Tibial nerve (tissue), 4 donors: ENCODE measurements at regions not wholly inside any gene's neighbourhood (a gene's known extent, or its start where the extent isn't known, plus 50 kb on each side); places are given as distances from the start of the nearest gene placed in this dataset.

Experiments used
- EP300 ChIP-seq, 2 donors: sonication (generic); formaldehyde crosslinking; IDR thresholded peaks; one replicate each; pipeline ENCODE4 v1.6.1; 2017; ENCODE audit warnings: antibody characterized with exemption in 2 of 2, mild to moderate bottlenecking in 1 of 2
- POLR2A ChIP-seq, 2 donors: fragments of 450-650 bp; IDR thresholded peaks; one replicate each; pipeline ENCODE4 v1.6.1; 2017; ENCODE audit warnings: antibody characterized with exemption in 2 of 2, mild to moderate bottlenecking in 2 of 2, moderate library complexity in 2 of 2
- TF ChIP-seq, protein P1 (sequence below), 5 experiments: fragments of 200-600 bp in 3 of 5; fragments of 450-650 bp in 2 of 5; sonication (generic) in 3 of 5; IDR thresholded peaks; one replicate each; pipeline ENCODE4 v1.5.1; 2016 to 2019; ENCODE audit warnings: antibody characterized with exemption in 5 of 5, mild to moderate bottlenecking in 3 of 5, moderate library complexity in 2 of 5

- TF ChIP-seq, protein P1, sequence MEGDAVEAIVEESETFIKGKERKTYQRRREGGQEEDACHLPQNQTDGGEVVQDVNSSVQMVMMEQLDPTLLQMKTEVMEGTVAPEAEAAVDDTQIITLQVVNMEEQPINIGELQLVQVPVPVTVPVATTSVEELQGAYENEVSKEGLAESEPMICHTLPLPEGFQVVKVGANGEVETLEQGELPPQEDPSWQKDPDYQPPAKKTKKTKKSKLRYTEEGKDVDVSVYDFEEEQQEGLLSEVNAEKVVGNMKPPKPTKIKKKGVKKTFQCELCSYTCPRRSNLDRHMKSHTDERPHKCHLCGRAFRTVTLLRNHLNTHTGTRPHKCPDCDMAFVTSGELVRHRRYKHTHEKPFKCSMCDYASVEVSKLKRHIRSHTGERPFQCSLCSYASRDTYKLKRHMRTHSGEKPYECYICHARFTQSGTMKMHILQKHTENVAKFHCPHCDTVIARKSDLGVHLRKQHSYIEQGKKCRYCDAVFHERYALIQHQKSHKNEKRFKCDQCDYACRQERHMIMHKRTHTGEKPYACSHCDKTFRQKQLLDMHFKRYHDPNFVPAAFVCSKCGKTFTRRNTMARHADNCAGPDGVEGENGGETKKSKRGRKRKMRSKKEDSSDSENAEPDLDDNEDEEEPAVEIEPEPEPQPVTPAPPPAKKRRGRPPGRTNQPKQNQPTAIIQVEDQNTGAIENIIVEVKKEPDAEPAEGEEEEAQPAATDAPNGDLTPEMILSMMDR (IDR thresholded peaks at IDR 0.05): no peak
- TF ChIP-seq POLR2A (IDR thresholded peaks at IDR 0.05) (no peak), EP300 (IDR thresholded peaks at IDR 0.05) (no peak)
These were observed 384.7 kb upstream of the MEIS2 start for GRCh38 chr15:37485056-37485455.
